ENCODE measurements at regions not wholly inside any gene's neighbourhood (a gene's known extent, or its start where the extent isn't known, plus 50 kb on each side); places are given as distances from the start of the nearest gene placed in this dataset.

DNA sequence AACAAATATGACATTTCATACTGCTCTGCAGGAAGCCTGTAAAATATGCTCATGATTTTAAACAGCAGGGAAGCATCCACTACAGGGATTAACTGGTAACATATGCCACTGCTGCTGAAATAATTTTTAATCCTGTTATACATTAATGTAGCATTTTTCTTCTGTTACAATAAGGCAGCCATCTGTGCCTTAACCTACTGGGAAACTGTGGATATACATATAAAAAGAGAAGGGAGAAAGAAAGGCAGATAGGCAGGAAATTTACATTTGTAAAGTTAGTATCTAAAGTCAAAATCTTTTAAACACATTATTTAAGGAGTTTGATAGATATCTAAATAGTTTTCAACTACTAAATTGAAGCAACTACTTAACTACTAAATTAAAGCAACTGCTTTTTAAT lies 514.6 kb upstream of the KLHL4 start:
- H3K4me3 Mint-ChIP-seq = no peak overlapping the region
- intact Hi-C loops (cut with micrococcal nuclease) = no loop called here
- no peak for DNase-seq
- Histone ChIP-seq H3K27ac (ENCODE audit: low read length) (no peak overlapping the region), H3K27me3 (ENCODE audit: control insufficient read depth, insufficient read depth, low read length) (no peaks in the 10 kb centered on the region), H3K4me1 (ENCODE audit: control insufficient read depth, insufficient read depth, low read length) (no peaks in the 10 kb centered on the region), H3K9me3 (ENCODE audit: control insufficient read depth, insufficient read depth, low read length) (no peaks in the 10 kb centered on the region), H3K4me3 (ENCODE audit: low read length) (no peak overlapping the region), H3K36me3 (ENCODE audit: control insufficient read depth, insufficient read depth, low read length) (no peaks in the 10 kb centered on the region)
- no peak overlapping the region for H3K27ac Mint-ChIP-seq
- H3K4me1 Mint-ChIP-seq = no peaks in the 10 kb centered on the region
- TF ChIP-seq, protein P1, sequence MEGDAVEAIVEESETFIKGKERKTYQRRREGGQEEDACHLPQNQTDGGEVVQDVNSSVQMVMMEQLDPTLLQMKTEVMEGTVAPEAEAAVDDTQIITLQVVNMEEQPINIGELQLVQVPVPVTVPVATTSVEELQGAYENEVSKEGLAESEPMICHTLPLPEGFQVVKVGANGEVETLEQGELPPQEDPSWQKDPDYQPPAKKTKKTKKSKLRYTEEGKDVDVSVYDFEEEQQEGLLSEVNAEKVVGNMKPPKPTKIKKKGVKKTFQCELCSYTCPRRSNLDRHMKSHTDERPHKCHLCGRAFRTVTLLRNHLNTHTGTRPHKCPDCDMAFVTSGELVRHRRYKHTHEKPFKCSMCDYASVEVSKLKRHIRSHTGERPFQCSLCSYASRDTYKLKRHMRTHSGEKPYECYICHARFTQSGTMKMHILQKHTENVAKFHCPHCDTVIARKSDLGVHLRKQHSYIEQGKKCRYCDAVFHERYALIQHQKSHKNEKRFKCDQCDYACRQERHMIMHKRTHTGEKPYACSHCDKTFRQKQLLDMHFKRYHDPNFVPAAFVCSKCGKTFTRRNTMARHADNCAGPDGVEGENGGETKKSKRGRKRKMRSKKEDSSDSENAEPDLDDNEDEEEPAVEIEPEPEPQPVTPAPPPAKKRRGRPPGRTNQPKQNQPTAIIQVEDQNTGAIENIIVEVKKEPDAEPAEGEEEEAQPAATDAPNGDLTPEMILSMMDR (IDR thresholded peaks at IDR 0.05) = no peak
- ATAC-seq = no peak
- no peaks in the 10 kb centered on the region for H3K36me3 Mint-ChIP-seq
- no peaks in the 10 kb centered on the region for H3K27me3 Mint-ChIP-seq (ENCODE audit: low read depth in 2 of 2)
- H3K9me3 Mint-ChIP-seq = peaks cover 0 to 7% of the 10 kb centered on the region in 2 donors

DNA sequence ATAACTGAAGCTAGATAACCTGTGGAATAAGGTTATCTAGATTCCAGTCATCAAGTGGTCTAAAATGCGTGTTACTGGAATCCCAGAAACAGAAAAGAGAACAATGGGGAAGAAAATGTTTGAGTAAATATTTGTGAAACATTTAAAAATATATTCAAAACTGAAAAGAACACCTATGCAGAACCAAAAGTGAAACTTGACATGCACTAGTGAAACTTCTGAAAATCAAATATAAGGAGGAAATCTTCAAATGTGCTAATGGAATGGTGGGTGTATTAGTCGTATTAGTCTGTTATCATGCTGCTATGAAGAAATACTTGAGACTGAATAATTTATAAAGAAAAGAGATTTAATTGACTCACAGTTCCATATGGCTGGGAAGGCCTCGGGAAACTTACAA lies 512.4 kb upstream of the KLHL4 start:
- no peak for ATAC-seq

DNA sequence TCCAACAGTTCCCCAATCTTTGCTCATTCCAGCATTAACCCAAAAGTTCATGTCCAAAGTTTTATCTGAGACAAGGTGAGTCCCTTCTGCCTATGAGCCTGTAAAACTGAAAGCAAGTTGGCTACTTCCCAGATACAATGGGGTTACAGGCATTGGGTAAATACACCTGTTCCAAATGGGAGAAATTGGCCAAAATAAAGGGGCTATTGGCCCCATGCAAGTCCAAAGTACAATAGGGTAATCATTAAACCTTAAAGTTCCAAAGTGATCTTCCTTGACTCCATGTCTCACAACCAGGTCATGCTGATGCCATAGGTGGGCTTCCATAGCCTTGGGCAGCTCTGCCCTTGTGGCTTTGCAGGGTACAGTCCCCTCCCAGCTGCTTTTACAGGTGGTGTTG lies 511.7 kb upstream of the KLHL4 start:
- Histone ChIP-seq H3K9me3 (ENCODE audit: control insufficient read depth, insufficient read depth, low read length) (no peaks in the 10 kb centered on the region), H3K4me1 (ENCODE audit: control insufficient read depth, insufficient read depth, low read length) (no peaks in the 10 kb centered on the region), H3K4me3 (ENCODE audit: low read length) (no peak overlapping the region), H3K27me3 (ENCODE audit: control insufficient read depth, insufficient read depth, low read length) (no peaks in the 10 kb centered on the region), H3K27ac (ENCODE audit: low read length) (no peak overlapping the region), H3K36me3 (ENCODE audit: control insufficient read depth, insufficient read depth, low read length) (no peaks in the 10 kb centered on the region)
- no peak overlapping the region for H3K27ac Mint-ChIP-seq
- intact Hi-C loops (cut with micrococcal nuclease) = loop anchor here (1.0 kb wide), 1 partner anchor 12 kb away; no protein-coding TSS in a partner anchor
- ATAC-seq (no peak), DNase-seq (no peak)
- H3K4me1 Mint-ChIP-seq = no peaks in the 10 kb centered on the region
- H3K36me3 Mint-ChIP-seq = no peaks in the 10 kb centered on the region
- peaks cover 0 to 5% of the 10 kb centered on the region in 2 donors for H3K9me3 Mint-ChIP-seq
- TF ChIP-seq, protein P1 (IDR thresholded peaks at IDR 0.05) = no peak
- no peaks in the 10 kb centered on the region for H3K27me3 Mint-ChIP-seq (ENCODE audit: low read depth in 2 of 2)
- no peak overlapping the region for H3K4me3 Mint-ChIP-seq

More for the DNA sequence above, 512.4 kb upstream of the KLHL4 start:
- Mint-ChIP-seq H3K9me3 (peaks cover 0 to 5% of the 10 kb centered on the region in 2 donors), H3K4me3 (no peak overlapping the region), H3K27me3 (ENCODE audit: low read depth in 2 of 2) (no peaks in the 10 kb centered on the region), H3K27ac (no peak overlapping the region), H3K36me3 (no peaks in the 10 kb centered on the region), H3K4me1 (no peaks in the 10 kb centered on the region)
- TF ChIP-seq, protein P1 (IDR thresholded peaks at IDR 0.05) = no peak
- no peaks in the 10 kb centered on the region for H3K4me1 ChIP-seq (ENCODE audit: control insufficient read depth, insufficient read depth, low read length)
- intact Hi-C loops (cut with micrococcal nuclease) = loop anchor here (1.0 kb wide), 1 partner anchor 13 kb away; no protein-coding TSS in a partner anchor
- H3K9me3 ChIP-seq (ENCODE audit: control insufficient read depth, insufficient read depth, low read length) = no peaks in the 10 kb centered on the region
- no peak overlapping the region for H3K27ac ChIP-seq (ENCODE audit: low read length)
- no peak for DNase-seq
- no peak overlapping the region for H3K4me3 ChIP-seq (ENCODE audit: low read length)
- H3K27me3 ChIP-seq (ENCODE audit: control insufficient read depth, insufficient read depth, low read length) = no peaks in the 10 kb centered on the region
- H3K36me3 ChIP-seq (ENCODE audit: control insufficient read depth, insufficient read depth, low read length) = no peaks in the 10 kb centered on the region
- 70% methylated on average over 2 of the region's 3 CpGs for WGBS (ENCODE audit: insufficient coverage)

DNA sequence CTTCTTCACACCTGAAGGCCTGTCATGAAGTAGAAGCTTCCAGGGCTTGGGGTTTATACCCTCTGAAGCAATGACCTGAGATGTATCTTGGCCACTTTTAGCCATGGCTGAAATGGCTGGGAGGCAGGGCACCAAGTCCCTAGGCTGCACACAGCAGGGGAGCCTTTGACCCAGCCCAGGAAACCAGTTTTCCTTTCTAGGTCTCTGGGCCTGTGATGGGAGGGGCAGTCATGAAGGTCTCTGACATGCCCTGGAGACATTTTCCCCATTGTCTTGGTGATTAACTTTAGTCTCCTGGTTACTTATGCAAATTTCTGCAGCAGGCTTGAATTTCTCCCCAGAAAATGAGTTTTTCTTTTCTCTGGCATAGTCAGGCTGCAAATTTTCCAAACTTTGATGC lies 511.0 kb upstream of the KLHL4 start:
- no peaks in the 10 kb centered on the region for H3K27me3 Mint-ChIP-seq (ENCODE audit: low read depth in 2 of 2)
- H3K27ac Mint-ChIP-seq = no peak overlapping the region
- H3K4me1 Mint-ChIP-seq = no peaks in the 10 kb centered on the region
- intact Hi-C loops (cut with micrococcal nuclease) = no loop called here
- DNase-seq (no peak), ATAC-seq (no peak)
- H3K27ac ChIP-seq (ENCODE audit: low read length) = no peak overlapping the region
- H3K27me3 ChIP-seq (ENCODE audit: control insufficient read depth, insufficient read depth, low read length) = no peaks in the 10 kb centered on the region
- H3K9me3 ChIP-seq (ENCODE audit: control insufficient read depth, insufficient read depth, low read length) = no peaks in the 10 kb centered on the region
- no peaks in the 10 kb centered on the region for H3K36me3 Mint-ChIP-seq
- H3K4me3 Mint-ChIP-seq = no peak overlapping the region
- TF ChIP-seq, protein P1 (IDR thresholded peaks at IDR 0.05) = no peak
- H3K4me1 ChIP-seq (ENCODE audit: control insufficient read depth, insufficient read depth, low read length) = no peaks in the 10 kb centered on the region
- no peak overlapping the region for H3K4me3 ChIP-seq (ENCODE audit: low read length)
- no peaks in the 10 kb centered on the region for H3K36me3 ChIP-seq (ENCODE audit: control insufficient read depth, insufficient read depth, low read length)
- peaks cover 4 to 5% of the 10 kb centered on the region in 2 donors for H3K9me3 Mint-ChIP-seq

All from natural killer cell (primary cell).